HG03066 (cell line): ENCODE measurements at regions not wholly inside any gene's neighbourhood (a gene's known extent, or its start where the extent isn't known, plus 50 kb on each side); places are given as distances from the start of the nearest gene placed in this dataset.

Experiments used
- ATAC-seq: cut with Tn5 transposase; IDR thresholded peaks from one replicate; pipeline ENCODE4 v1.9.1; 2021; ENCODE audit warnings: low read depth; ENCODE audit not compliant: unreplicated experiment

GRCh38 chr10:8455181-8455580 is 400.7 kb downstream of the GATA3 start:
- ATAC-seq = no peak

GRCh38 chr10:8456386-8456785 is 401.9 kb downstream of the GATA3 start:
- ATAC-seq = no peak

- ATAC-seq = no peak
Measured at GRCh38 chr10:8460626-8461025, 406.1 kb downstream of the GATA3 start.

- no peak for ATAC-seq
Measured at GRCh38 chr10:8462565-8462964, 408.1 kb downstream of the GATA3 start.

- no peak for ATAC-seq
Measured at GRCh38 chr10:8463853-8464252, 409.4 kb downstream of the GATA3 start.

- ATAC-seq = no peak
Measured at GRCh38 chr10:8468477-8468876, 414.0 kb downstream of the GATA3 start.

GRCh38 chr10:8473205-8473604 is 418.7 kb downstream of the GATA3 start:
- ATAC-seq = no peak

GRCh38 chr10:8477300-8477699 is 422.8 kb downstream of the GATA3 start:
- no peak for ATAC-seq

- no peak for ATAC-seq
Measured at GRCh38 chr10:8481718-8482504, 427.4 kb downstream of the GATA3 start.

GRCh38 chr10:8485032-8485431 is 430.5 kb downstream of the GATA3 start:
- no peak for ATAC-seq

GRCh38 chr10:8487346-8487745 is 432.9 kb downstream of the GATA3 start:
- ATAC-seq = no peak

- no peak for ATAC-seq
Measured at GRCh38 chr10:8489232-8489631, 434.7 kb downstream of the GATA3 start.

- ATAC-seq = no peak
Measured at GRCh38 chr10:8489823-8490222, 435.3 kb downstream of the GATA3 start.

GRCh38 chr10:8498290-8498689 is 443.8 kb downstream of the GATA3 start:
- no peak for ATAC-seq

GRCh38 chr10:8498881-8499280 is 444.4 kb downstream of the GATA3 start:
- no peak for ATAC-seq

- no peak for ATAC-seq
Measured at GRCh38 chr10:8499312-8499711, 444.8 kb downstream of the GATA3 start.

- no peak for ATAC-seq
Measured at GRCh38 chr10:8499752-8500390, 445.4 kb downstream of the GATA3 start.

- no peak for ATAC-seq
Measured at GRCh38 chr10:8502573-8502972, 448.1 kb downstream of the GATA3 start.

GRCh38 chr10:8504499-8504898 is 450.0 kb downstream of the GATA3 start:
- no peak for ATAC-seq

- no peak for ATAC-seq
Measured at GRCh38 chr10:8507156-8507555, 452.7 kb downstream of the GATA3 start.

- no peak for ATAC-seq
Measured at GRCh38 chr10:8508882-8509281, 454.4 kb downstream of the GATA3 start.

GRCh38 chr10:8510471-8510870 is 456.0 kb downstream of the GATA3 start:
- ATAC-seq = no peak
